HG03432 (cell line): ENCODE measurements at regions not wholly inside any gene's neighbourhood (a gene's known extent, or its start where the extent isn't known, plus 50 kb on each side); places are given as distances from the start of the nearest gene placed in this dataset.

Source experiments
- ATAC-seq: cut with Tn5 transposase; IDR thresholded peaks from one replicate; pipeline ENCODE4 v1.9.1; 2021; ENCODE audit warnings: mild to moderate bottlenecking, moderate library complexity; ENCODE audit not compliant: unreplicated experiment

DNA sequence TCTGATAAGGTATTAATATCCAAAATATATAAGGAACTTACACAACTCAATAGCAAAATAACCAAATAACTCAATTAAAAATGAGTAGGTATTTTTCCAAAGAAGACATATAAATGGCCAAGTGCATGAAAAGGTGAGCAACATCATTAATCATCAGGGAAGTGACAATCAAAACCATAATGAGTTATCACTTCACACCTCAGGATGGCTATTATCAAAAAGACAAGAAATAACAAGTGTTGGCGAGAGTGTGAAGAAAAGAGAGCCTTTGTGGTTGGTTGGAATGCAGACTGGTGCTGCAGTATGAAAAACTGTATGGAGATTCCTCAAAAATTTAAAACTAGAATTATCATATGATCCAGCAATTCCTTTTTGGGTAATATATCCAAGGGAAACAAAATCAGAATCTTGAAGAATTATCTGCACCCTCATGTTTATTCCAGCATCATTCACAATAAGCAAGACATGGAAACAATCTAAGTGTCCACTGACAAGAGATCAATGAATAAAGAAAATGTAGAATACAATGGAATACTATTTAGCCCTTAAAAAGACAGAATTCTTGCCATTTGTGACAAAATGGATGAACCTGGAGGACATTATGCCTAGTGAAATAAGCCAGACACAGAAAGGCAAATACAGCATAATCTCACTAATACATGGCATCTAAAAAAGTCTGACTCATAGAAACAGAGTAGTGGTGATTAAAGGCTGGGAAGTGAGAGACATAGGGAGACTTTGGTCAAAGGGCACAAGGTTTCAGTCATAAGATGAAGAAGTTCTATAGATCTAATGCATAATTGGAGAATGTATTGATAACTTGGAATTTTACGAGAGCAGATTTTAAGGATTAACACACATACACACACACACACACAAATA, 175.6 kb downstream of the FOXA2 start:
- ATAC-seq = no peak

DNA sequence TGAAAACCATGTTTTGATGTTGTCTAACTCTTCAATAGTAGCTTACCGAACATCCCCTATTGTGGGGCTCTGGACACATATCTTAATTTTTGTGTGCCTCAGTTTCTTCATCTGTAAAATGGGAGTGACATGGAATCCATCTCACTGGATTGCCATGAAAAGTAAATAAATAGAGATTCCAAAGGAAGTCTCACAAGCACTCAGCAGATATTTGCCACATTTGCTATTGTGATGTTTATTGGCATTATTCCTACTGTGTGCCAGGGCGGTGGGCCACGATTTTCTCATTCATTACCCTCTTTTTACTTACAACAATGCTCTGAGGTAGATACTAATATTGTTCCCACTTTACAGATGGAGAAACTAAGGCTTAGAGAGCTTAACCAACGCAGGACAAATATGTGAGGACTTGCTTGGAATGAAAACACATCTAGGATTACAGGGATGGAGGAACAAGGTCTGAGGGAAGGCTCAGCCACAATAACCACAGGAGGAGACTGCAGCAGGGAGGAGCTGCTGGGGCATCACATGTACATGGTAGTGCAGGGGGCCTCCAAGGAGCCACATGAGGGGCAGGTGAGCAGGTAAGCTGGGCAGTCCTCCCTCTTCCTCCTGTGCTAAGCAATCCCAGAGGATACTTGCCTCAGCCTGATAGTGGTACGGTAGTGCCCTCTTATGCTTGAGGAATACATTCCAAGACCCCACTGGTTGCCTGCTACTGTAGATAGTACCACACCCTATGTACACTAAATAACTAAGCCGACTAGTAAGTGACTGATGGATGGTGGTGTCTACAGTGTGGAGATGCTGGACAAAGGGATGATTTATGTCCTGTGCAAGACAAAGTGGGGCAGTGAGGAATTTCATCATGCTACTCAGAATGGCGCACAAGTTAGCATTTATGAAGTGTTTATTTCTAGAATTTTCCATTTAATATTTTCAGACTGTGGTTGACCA, 176.9 kb downstream of the FOXA2 start:
- ATAC-seq = no peak

DNA sequence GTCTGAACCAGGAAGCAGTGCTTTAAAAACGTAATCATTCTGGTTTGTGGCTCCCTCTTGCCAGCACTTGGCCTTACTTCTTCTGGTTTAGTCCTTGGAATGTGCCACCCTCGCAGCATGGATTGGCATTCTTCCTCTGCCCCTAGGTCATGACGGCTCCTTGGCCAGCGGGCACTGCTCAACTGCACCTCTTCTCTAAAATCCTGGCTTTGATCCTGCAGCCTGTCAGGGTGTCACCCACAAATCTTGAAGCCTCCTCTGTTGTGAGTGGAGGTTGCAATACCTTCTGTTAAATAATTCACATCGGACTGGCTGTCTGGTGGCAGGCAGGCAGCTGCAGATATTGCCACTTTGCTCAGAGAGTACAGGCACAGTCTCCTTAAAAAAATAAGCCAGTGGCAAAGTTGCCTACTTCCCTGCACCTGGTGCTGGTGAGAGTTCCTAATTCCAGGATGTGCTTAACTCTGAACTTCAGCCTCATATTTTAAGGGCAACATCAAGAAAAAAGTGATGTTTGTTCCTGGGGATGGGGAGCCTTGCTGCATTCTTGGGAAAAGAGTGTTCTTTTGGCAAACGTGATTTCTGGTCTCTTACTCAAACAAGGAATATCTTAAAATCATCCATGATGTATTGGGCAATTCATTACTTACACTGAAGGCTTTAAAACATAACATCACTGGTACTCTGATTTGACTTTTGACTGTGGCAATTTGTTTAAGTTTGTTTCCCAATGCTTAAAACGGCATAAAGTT, 179.8 kb downstream of the FOXA2 start:
- no peak for ATAC-seq

DNA sequence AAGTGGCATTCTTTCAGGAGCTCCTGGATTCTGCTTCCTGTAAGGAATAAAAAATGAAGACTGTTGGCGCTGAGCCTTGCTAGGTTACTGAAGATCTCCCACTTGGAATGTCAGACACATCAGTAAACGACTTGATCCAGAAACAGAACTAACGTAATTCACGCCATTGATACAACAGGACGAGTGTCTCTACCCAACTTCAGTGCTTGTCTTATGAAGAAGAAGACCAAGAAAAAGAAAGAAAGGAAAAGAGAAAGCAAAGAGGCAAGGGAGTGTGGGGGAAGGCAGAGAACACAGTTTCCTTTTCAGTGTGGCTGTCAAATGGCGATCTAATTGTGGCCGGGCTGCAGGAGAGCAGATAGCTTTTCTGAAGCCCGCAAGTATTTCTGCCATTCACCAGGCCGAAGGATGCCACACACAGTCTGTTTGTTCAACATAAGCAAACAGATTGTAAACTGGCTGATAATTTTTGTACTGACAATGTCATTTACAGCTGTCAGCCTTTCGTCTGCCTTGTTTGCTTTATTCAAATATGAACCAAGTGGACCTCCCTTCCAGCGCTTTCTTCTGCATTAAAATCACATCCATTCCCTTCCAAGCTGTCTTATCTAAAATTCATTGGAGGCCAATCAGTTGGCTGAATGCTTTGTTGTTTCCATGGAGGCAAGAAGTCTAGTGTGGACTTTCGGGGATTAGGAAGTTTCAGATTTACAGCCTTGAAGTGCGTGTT, 180.6 kb downstream of the FOXA2 start:
- ATAC-seq = peak; percentile 73

DNA sequence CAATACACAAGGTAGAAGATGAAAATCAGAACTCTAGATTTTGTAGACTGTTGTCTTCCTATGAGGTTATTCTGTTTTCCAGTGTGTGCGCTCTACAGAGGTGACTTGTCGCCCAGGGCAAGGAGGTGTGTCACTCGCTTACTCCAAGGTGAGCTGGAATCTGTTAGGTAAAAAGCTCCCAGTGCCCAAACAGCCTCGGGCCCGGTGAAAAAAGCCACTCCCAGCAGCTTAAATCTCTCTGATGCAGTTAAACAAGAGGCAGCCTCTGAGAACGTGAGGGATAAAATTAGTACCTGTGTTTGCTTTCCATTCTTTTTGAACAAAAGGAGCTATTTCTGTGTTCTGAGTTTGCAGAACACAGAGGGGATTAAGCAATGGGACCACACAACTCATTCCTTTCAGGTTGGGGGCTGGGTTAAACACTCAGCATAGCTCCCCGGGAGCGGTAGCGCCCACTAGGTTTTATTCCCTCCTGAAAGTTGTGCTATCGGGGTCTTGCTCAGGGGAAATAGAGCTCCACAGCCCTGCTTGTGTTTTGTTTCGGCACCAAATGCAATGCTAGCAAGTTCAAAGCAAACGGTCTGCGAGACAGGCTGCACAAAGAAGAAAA, 181.2 kb downstream of the FOXA2 start:
- peak; percentile 22 for ATAC-seq

GRCh38 chr20:22402550-22402949, 181.8 kb downstream of the FOXA2 start:
- ATAC-seq = no peak

DNA sequence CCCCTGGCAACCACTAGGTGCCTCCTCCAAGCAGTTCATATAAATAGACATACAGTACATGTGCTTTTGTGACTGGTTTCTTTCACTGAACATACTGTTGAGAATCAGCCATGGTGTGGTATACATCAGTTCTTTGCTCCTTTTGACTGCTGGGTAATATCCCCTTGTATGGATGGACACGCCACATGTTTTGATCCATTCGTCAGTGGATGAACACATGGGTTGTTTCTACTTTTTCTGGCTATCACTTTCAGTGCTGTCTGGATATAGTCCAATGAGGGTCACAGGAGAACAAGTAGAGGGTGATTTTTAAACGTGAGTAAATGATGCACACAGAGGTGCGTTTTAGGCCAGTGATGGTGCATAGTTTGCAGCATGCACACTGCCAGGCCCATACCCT, 183.9 kb downstream of the FOXA2 start:
- no peak for ATAC-seq

DNA sequence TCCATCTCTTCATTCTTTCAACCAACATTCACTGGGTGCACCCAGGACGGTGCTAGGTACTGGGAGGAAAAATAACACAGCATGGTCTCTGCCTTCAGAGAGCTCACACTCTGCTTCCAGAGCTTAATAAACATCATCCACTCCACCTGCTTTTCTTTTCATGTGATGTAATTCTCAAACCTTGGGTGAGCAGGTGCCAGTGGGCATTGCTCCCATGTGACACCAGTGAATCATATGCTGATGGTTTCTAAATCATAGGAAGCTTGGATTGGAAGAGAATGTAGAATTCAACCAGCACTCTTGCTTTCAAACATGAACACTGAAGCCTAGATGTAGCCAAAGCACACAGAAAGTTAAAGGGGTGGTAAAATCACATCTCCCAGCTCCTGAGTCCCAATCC, 189.8 kb downstream of the FOXA2 start:
- no peak for ATAC-seq

GRCh38 chr20:22390543-22390903, 193.8 kb downstream of the FOXA2 start:
- no peak for ATAC-seq

GRCh38 chr20:22389836-22390542, 194.4 kb downstream of the FOXA2 start:
- no peak for ATAC-seq

DNA sequence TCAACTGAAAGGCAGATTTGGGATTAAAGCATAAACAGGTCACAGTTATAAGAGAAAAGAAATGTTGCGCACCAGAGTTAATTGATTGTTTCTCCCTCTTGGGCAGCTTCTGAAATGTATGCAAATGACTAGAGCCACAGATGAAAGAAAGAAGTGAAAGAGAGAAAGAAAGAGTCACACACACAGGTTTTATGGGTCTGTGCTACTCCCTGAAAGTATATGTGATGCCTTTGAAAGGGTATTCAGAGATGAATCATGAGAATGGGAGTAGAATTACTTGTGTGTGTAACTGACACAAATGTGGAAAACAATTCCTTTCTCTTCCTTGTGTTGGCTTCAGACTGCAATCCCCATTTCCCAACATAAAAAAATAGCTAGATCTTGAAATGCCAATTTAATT, 196.9 kb downstream of the FOXA2 start:
- peak; percentile 40 for ATAC-seq

- ATAC-seq = no peak
Observed at GRCh38 chr20:22386306-22386623, 198.1 kb downstream of the FOXA2 start.

GRCh38 chr20:22385602-22386305, 198.6 kb downstream of the FOXA2 start:
- no peak for ATAC-seq

GRCh38 chr20:22384978-22385377, 199.4 kb downstream of the FOXA2 start:
- no peak for ATAC-seq

DNA sequence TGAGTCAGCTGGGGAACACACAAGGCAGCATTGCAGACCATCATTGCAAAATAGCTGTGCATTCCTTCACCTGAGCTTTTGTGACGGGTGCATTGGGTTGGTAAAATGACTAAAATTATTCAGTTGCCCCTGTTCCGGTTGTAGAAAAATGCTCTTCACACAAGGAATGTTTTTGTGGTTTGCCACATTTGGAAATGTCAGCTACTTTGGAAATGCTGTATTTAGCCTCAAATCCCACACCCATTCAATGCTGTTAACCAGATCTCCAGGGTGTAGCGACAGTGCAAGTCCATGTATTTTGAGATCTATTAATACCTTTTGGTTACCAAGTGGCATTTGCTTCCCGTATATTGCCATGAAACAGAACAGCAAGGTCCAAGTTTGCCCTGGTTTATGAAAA, 201.2 kb downstream of the FOXA2 start:
- no peak for ATAC-seq

GRCh38 chr20:22382742-22383141, 201.6 kb downstream of the FOXA2 start:
- no peak for ATAC-seq

- ATAC-seq = no peak
Observed at GRCh38 chr20:22381812-22382416, 202.5 kb downstream of the FOXA2 start.

DNA sequence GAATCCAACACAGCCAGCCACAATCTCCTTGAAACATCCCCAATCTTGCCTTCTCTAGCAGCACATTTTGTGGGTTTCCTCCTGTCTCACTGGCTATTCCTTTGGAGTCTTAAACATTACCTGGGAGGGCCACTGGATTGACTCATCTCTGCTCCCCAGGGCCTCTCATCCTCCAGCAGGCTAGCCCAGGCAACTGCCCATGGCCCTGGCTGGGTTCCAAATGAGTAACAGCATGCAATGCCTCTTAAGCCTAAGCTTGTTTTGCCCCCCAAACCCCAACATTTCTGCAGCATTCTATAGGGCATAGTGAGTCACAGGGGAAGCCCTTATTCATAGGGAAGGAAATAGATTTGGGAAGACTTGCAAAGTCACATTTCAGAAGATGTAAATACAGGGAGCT, 204.9 kb downstream of the FOXA2 start:
- no peak for ATAC-seq
